ENCODE measurements at regions not wholly inside any gene's neighbourhood (a gene's known extent, or its start where the extent isn't known, plus 50 kb on each side); places are given as distances from the start of the nearest gene placed in this dataset.
A peak's percentile ranks its signal among the peaks of the same experiment; 100 is the strongest.
"Not testable (repeated sequence)": the region's sequence is repeated elsewhere in the genome, so short reads cannot be mapped to it uniquely, and the experiment has no call there.

- DNase-seq, result not testable (repeated sequence)
Observed at GRCh38 chr5:89164703-89165102, 281.7 kb upstream of the MEF2C start.

DNA sequence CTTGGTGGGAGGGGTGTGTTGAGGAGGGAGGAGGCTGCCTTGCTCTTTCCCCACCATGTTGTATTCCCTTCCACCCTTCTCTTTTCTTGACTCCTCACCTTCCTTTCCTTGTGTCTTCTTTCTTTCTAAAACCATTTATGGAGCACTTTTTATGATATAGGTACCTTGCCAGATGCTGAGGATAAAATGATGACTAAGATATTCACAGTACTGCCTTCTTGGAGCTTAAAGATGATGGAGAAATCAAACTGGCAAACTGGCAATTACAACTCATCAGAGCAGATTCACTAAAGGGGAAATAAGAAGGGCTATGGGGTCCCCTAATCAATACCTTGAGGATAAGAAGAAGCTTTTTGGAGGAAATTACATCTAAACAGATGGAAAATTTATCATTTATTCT is 273.2 kb upstream of the MEF2C start:
- no peak for DNase-seq

DNA sequence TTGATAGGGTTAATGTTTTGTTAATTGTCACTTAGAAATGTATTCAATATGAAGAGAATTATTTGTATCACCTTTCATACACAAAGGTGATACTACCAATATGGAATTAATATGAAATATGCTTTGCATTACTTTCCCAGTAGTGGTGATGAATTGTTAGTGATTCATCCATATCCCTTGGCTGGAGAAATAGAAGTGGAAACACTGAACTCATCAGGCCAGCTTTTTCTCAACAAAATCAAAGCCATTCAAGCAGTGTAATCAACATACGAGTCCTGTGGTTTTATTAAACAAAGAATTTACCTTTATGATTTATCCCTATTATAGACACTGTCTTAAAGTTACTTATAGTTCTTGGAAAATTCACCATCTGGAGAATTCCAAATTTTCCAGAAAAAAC is 264.0 kb upstream of the MEF2C start:
- DNase-seq, result no peak

GRCh38 chr5:89137148-89137547 is 254.2 kb upstream of the MEF2C start:
- no peak for DNase-seq

DNA sequence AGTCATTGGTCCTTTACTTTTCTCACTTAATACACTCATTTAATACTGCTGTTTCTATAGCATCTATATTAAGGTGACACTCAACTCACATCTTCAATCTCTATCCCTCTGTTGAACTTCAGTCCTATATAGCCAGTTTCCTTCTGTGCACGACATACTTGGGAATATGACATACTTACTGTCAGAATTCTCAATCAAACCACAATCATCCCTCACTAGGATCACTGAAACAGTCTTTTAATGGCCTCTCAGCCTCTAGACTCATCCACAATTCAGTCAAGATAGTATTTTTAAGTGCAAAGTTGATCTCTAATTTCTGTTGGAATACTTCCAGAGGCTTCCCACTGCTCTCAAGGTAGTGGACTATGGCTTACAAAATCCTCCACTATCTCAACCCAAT is 251.0 kb upstream of the MEF2C start:
- no peak for DNase-seq

- DNase-seq, result no peak
Observed at GRCh38 chr5:89133129-89133528, 250.1 kb upstream of the MEF2C start.

DNA sequence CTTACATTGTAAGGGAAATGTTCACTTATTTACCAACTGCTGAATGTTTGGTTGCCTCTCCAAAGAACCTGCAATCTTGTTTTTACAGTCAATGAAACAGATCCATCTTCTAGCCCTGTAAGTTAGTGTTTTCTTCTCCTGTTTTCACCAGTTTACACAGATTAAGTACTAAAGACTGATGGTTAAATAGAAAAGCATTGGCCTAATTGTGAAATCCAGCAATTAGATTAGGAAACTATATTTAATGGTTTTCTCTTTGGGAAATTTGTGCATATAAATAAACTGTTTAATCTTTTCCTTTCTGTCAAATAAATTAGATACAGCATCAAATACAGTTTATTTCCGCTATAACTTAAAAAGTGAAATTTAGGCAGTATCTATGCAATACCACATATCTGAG is 247.9 kb upstream of the MEF2C start:
- no peak for DNase-seq

DNA sequence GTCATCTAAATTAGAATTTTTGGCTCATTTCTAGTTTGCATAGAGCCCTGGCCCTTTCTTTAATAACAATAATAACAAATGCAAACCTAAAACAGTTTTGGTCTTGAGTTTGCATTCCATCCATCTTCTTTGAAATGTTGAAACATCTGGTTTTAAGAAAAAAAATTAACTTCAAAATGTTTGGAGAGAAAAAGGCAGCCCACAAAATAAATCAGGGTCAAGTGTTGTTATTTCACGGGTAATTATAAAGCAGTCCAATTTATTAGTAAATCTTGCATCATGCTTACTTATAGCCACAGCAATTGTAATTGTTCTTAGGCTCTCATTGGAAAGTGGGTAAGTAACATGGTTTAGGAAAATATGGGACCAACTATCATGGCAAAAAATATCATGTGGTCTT is 247.0 kb upstream of the MEF2C start:
- DNase-seq, result no peak

- no peak for DNase-seq
Observed at GRCh38 chr5:89128906-89129625, 246.1 kb upstream of the MEF2C start.

DNA sequence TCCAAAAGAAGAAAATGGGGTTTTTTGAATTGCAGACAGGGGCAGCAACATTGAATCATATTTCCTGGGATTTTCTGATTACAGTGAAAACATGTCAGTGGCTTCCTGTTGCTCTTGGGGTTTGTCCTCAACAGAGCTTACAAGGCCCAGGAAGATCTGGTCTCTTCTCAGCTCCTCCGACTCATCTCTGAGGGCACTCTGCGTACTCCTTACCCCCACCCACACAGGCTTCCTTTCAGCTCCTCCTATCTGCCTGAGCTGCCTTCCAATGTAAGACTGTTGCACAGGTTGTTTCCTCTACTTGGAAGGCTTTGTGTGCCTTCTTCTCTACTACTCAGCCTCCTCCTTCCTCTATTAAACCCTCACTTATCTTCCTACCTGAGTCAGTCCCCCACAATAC is 245.1 kb upstream of the MEF2C start:
- DNase-seq, result no peak

DNA sequence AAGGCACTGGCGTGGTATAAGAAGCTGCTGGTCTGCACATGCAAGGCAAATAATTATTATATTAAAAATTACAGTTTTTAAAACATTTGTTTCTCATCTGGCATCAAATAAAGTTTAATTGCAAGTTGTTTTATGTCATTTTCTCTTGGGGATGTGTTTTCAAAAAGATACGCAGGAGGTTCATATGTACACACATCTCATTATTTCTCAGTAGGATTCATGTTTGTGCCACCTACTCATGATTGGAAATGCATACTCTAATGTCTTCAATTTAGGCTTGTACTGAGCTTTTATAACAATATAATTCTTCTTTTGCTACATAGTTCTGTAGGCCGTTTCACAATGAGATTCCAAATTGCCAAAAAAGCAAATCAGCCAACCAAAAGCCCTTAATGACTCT is 244.2 kb upstream of the MEF2C start:
- no peak for DNase-seq

- no peak for DNase-seq
Observed at GRCh38 chr5:89125372-89125771, 242.4 kb upstream of the MEF2C start.

DNA sequence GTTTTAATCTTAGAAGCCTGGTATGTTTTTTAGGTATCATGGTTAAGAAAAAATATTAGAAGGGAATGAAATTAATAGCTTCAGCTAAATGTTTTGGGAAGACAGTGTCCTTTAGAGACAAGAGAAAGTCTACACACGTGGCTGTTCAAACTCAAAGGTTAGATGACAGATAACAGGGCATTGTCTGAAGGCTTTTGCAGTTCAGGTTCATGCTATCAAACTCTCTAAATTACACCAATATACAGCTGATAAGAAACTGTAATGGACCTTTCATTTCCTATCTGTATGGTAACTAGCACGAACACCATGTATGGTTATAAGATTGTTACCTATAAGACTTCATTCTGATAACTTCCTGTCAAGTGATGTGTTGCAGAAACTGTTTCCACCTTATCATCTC is 240.6 kb upstream of the MEF2C start:
- no peak for DNase-seq

DNA sequence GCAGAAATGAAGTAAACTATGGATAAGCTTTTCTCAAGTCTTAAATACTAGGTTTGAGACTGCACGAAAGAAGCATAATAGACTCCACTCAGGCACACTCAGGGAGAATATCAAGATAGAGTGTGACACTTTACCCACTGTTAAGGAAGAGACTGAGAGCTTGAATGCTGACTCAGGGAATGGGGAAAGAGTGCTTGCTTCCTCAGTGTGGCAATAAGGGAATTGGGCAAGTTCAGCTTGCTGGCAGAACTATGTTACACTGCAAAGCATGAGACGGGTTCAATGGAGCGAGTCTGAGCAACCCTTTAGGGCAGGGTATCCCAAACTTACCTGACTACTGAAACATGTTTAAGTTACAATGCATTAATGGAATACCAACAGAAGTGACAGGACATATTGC is 237.7 kb upstream of the MEF2C start:
- peak in 1 of 2 donors; percentile 42 for DNase-seq

GRCh38 chr5:89117124-89117644 is 234.2 kb upstream of the MEF2C start:
- no peak for DNase-seq

DNA sequence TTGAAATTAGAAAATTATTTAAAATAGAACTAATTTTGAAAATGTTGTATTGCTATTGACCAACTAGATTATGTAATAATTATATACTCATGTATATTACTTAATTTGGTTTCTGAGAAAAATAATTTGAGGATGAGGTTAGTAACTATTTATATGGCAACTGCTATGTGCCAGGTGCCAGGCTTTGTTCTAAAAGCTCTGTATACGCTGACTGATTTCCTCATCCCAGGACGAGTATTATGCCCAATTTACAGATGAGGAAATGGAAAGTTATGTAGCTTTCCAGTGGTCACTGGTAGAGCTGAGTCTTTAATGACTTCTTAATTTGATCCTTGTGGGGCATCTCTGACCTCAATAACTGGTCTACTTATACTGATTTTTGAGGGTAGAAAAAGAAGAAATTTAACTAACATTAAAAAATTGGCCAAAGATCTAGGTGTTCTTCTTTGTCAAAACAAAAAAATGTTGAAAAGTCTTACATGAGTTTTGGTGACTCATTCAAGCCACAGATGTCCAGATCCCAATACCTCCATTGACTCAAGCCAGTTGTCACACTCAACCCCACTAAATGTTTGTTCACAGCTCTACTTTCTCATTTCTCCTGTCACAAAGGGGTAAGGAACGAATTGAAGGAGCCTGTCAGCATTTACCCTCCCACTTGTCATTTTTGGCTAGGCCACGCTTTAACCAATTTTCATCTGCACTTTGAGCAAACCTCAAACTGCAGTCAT is 228.1 kb upstream of the MEF2C start:
- DNase-seq, result no peak

DNA sequence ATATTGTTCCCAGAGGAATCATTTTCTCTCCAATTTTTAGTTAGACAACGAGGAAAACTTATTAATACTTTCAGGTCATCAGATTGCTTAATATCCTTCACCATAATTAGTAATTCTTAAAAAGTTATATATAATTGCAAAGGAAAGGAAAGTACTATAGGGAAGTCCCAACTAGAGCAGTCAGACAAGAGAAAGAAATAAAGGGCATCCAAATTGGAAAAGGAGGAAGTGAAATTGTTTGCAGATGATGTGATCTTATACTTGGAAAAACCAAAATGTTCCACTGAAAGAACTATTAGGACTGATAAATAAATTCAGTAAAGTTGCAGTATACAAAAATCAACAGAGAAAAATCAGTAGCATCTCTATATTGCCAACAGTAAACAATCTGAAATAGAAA is 223.5 kb upstream of the MEF2C start:
- no peak for DNase-seq

DNA sequence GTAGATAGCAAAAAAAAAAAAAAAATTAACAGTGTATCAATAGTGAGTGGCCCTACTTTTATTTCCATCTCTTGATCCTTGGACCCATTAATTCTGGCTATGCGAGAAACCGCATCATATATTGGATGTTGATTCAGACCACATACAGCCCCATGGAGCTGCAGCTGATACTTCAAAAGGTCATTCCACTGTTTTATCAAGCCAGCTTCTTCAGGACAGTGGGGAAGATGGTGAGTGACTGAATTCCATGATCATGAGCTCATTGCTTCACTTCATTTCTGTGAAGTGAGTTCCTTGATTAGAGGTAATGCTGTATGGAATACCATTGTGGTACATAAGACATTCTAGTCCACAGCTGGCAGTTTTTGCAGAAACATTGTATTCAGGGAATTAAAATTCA is 222.9 kb upstream of the MEF2C start:
- no peak for DNase-seq

GRCh38 chr5:89105171-89105695 is 222.2 kb upstream of the MEF2C start:
- DNase-seq, result no peak

DNA sequence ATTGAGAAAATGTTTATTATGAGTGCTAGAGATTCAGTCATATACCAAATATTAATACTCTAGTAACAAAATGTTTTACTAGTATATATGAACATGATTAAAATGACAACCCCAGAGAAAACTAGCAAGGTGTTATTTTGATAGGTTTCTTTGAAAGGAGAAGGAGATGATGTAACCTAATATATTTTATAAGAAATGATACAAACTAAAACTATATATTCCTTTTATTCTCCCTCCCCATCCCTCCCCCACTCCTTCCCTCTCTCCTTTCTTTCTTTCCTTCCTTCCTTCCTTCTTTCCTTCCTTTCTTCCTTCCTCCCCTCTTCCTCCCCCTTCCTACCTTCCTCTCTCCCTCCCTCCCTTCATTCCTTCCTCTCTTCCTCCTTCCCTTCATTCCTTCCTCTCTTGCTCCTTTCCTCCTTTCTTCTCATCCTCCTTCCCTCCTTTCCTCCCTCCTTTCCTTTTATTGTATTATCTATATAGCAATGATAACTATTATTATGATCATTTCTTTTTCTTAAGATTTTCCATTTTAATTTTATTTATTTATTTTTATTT is 215.3 kb upstream of the MEF2C start:
- no peak for DNase-seq

DNA sequence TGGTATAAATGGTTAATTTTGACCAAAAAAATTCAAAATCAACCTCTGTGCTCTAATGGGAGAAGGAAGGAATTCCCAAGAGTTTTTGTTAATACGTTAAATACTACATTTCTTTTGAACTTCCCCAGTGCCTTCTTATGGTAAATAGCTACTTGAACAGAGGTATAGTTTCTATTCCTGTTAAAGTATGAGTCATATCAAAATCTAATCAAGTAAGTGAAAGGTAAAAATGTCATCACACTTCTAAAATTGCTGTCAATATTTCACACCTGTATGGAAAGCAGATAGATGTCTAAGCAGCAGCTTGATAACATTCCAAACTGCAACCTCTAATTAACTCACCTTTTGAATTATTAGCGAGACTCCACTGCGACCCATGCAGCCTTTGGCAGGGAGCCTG is 214.1 kb upstream of the MEF2C start:
- no peak for DNase-seq

DNA sequence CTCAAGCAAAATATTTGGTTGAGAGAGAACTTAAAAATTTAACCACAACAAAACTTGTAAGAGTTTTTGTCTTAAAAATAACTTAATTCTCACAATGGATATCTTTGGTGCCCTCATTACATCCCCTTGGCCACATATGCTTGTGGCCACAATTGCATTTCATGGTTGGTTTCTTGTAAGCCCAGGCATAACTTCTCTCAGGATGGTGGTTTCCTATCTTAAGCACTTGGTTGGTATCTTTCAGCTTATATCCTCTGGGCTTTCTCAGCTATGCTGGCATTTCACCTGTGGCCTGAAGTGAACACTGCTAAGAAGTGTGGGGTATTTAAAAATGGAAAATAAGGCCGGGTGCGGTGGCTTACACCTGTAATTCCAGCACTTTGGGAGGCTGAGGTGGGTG is 212.4 kb upstream of the MEF2C start:
- DNase-seq, result no peak

- DNase-seq, result no peak
Observed at GRCh38 chr5:89090037-89090436, 207.1 kb upstream of the MEF2C start.

All from CD4-positive, alpha-beta T cell treated with Interleukin-1 beta for 1 hour (primary cell).